C4-2B (cell line): ENCODE measurements at regions not wholly inside any gene's neighbourhood (a gene's known extent, or its start where the extent isn't known, plus 50 kb on each side); places are given as distances from the start of the nearest gene placed in this dataset.

Experiments used
- H3K27ac ChIP-seq: fragments of 450-650 bp; 2 replicates; pipeline ENCODE4 v1.5.1; 2017
- ZFX ChIP-seq: fragments of 450-650 bp; IDR thresholded peaks from 2 replicates; pipeline ENCODE4 v1.6.1; 2017
- TF ChIP-seq, protein P1 (sequence below): fragments of 450-650 bp; conservative IDR thresholded peaks from 2 replicates; pipeline ENCODE4 v1.5.1; 2017; ENCODE audit warnings: mild to moderate bottlenecking

DNA sequence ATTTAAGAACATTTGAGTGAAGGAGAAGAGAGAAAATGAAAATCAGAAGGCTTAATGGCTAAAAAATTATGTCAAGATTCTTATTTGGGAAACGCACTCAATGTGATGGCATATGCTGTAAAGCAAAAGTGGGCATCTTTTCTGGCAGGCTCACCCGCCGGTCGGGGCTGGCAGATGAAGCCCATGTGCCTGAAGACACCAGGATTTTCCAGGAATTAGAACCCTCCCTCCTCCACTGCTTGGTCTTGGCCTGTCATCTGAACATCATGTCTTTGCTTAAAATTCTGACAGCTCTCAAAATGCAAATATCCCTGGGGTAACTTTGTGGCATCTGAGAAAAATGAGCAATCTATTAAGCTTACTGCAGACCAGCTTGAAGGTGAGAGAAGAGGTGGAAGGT is 337.9 kb downstream of the IRX1 start:
- TF ChIP-seq ZFX = no peak
- TF ChIP-seq, protein P1, sequence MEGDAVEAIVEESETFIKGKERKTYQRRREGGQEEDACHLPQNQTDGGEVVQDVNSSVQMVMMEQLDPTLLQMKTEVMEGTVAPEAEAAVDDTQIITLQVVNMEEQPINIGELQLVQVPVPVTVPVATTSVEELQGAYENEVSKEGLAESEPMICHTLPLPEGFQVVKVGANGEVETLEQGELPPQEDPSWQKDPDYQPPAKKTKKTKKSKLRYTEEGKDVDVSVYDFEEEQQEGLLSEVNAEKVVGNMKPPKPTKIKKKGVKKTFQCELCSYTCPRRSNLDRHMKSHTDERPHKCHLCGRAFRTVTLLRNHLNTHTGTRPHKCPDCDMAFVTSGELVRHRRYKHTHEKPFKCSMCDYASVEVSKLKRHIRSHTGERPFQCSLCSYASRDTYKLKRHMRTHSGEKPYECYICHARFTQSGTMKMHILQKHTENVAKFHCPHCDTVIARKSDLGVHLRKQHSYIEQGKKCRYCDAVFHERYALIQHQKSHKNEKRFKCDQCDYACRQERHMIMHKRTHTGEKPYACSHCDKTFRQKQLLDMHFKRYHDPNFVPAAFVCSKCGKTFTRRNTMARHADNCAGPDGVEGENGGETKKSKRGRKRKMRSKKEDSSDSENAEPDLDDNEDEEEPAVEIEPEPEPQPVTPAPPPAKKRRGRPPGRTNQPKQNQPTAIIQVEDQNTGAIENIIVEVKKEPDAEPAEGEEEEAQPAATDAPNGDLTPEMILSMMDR = no peak
- H3K27ac ChIP-seq = no peak overlapping the region

DNA sequence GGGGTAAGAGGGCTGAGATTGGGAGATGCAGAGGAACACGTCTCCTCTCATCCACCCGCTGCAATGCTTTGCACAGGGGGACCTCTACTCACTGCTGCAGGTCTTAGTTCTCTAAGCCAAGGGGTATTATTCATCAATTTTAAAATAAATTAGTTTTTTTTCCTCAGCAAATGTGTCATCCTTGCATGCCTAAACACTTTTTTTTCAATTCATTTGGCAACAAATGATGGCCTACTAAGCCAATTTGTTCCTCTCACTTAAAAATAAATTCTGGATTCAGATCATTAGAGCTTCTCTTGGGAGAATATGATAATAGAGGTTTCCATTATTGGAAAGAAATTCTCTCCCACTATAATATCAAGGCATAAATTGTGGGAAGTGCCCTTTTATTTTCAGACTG is 338.3 kb downstream of the IRX1 start:
- no peak overlapping the region for H3K27ac ChIP-seq
- TF ChIP-seq, protein P1 = no peak
- TF ChIP-seq ZFX = no peak

DNA sequence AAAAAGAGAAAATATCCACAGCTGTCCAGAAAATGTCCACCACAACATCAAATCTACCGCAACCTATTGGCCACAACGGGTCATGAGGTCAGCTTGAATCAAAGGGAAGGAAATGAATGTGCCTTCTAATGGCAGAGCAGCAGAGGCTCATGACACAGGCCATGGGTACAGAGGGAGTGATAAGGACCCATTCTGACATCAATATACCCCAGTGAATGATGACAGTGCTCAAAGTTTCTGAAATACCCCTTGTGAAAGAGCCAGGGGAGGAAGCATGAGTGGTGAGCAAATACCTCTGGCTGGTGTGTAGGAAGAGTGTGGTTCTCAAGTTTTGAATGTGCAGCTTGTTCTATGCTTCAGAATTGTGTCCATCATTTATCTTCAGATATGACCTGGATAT is 348.2 kb downstream of the IRX1 start:
- no peak for TF ChIP-seq ZFX
- TF ChIP-seq, protein P1 = no peak
- no peak overlapping the region for H3K27ac ChIP-seq

GRCh38 chr5:3944930-3945329 is 349.3 kb downstream of the IRX1 start:
- TF ChIP-seq, protein P1 = no peak
- TF ChIP-seq ZFX = no peak
- no peak overlapping the region for H3K27ac ChIP-seq

DNA sequence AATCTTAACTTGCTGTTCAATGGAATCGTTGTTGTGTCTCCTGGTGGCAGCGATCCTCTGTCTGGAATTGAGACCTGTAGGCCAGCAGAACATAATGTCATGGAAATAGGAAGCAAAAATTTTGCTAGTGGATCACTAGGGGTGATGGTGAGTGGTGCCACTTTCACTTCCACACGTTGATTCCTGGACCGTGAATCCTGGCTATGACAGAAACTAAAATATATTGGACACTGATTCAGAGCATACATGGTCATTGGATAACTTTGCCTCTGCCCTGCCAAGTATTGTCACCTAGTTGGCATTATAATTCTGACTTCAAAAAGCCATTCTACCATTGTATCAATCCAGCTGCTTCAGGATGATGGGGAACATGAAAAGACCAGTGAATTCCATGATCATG is 353.2 kb downstream of the IRX1 start:
- H3K27ac ChIP-seq = no peak overlapping the region
- TF ChIP-seq, protein P1 = no peak
- TF ChIP-seq ZFX = no peak

DNA sequence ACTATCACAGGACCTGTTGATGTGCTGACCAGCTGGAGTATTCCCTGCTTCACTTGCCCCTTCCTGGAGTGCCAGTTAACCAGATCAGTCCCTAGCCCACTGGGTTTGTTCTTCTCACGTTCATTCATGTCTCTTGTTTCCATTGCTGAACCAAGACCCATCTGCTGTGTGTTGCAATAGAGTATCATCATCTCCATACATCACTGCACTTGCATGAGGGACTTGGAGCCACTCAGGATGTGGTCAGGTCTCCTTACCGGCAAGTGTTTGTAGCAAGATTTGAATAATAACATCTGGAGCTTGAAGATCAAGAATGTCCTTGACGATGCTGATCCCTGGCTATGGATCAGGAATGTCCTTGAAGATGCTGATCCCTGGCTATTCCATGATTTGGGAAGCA is 358.6 kb downstream of the IRX1 start:
- TF ChIP-seq, protein P1 = no peak
- no peak for TF ChIP-seq ZFX
- no peak overlapping the region for H3K27ac ChIP-seq

DNA sequence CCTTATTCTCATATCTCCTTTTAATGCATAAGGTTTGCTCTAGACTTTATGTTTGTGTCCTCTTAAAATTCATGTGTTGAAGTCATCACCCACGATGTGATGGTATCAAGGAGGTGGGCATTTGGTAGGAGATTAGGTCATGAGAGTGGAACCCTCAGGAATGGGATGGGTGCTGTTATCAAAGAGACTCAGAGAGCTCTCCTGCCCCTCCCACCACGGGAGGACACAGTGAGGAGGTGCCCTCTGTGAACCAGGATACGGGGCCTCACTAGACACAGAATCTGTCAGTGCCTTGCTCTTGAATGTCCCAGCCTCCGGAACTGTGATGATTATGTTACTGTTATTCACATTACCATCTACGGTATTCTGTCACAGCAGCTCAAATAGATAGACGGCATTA is 359.0 kb downstream of the IRX1 start:
- TF ChIP-seq, protein P1 = no peak
- TF ChIP-seq ZFX = no peak

More for the DNA sequence above, 359.0 kb downstream of the IRX1 start:
- H3K27ac ChIP-seq = no peak overlapping the region
